Activated CD8-positive, alpha-beta T cell treated with anti-CD3 and anti-CD28 coated beads for 36 hours (primary cell): ENCODE measurements at regions not wholly inside any gene's neighbourhood (a gene's known extent, or its start where the extent isn't known, plus 50 kb on each side); places are given as distances from the start of the nearest gene placed in this dataset.

Source experiments
- ATAC-seq: fragments of 200-7000 bp; cut with Tn5 transposase; one replicate; pipeline ENCODE4 v1.10.0; 2021; ENCODE audit warnings: mild to moderate bottlenecking, moderate library complexity
- CTCF ChIA-PET: fragments of 350-600 bp; sonication (Branson Sonifier 250); formaldehyde crosslinking; loops from one replicate; lab custom pipeline; 2021; ENCODE audit warnings: antibody characterized with exemption; lab: Charles Lee
- POLR2A ChIA-PET: fragments of 350-600 bp; sonication (Branson Sonifier 250); formaldehyde crosslinking; loops from one replicate; lab custom pipeline; 2021; ENCODE audit warnings: antibody characterized with exemption; lab: Charles Lee
- DNase-seq: peaks from one replicate; pipeline ENCODE4 v3.0.0-alpha.2; 2020
- H3K27ac Mint-ChIP-seq: one replicate; pipeline ENCODE4 v1.8.0; 2021; ENCODE audit warnings: mild to moderate bottlenecking, mixed read lengths
- H3K27me3 Mint-ChIP-seq: one replicate; pipeline ENCODE4 v1.8.0; 2021; ENCODE audit warnings: mixed read lengths
- H3K36me3 Mint-ChIP-seq: one replicate; pipeline ENCODE4 v1.8.0; 2021; ENCODE audit warnings: low read depth, mixed read lengths
- H3K4me1 Mint-ChIP-seq: one replicate; pipeline ENCODE4 v1.8.0; 2021; ENCODE audit warnings: low read depth, mixed read lengths
- H3K4me3 Mint-ChIP-seq: one replicate; pipeline ENCODE4 v1.8.0; 2021; ENCODE audit warnings: mild to moderate bottlenecking, moderate library complexity, mixed read lengths
- H3K9me3 Mint-ChIP-seq: one replicate; pipeline ENCODE4 v1.8.0; 2021; ENCODE audit warnings: mixed read lengths
- CTCF ChIP-seq: fragments of 200-600 bp; IDR thresholded peaks from one replicate; pipeline ENCODE4 v1.8.0; 2022; ENCODE audit warnings: antibody characterized with exemption, mild to moderate bottlenecking
- intact Hi-C: fragments of 100-400 bp; cut with micrococcal nuclease; formaldehyde crosslinking; loops from one replicate; pipeline ENCODE4 v1.10.0; 2022

- no peak for ATAC-seq
- H3K4me1 Mint-ChIP-seq, result no peaks in the 10 kb centered on the region
- no peak for TF ChIP-seq CTCF
- no peak overlapping the region for H3K27ac Mint-ChIP-seq
- H3K36me3 Mint-ChIP-seq, result no peaks in the 10 kb centered on the region
- peaks cover 6% of the 10 kb centered on the region for H3K27me3 Mint-ChIP-seq
- no peak overlapping the region for H3K4me3 Mint-ChIP-seq
- CTCF ChIA-PET, result no interaction called here
- no peak for DNase-seq
- H3K9me3 Mint-ChIP-seq, result peaks cover under 1% of the 10 kb centered on the region
- intact Hi-C loops, result no loop called here
- POLR2A ChIA-PET, result no interaction called here
Measured at GRCh38 chr10:44196008-44196320, 188.9 kb downstream of the CXCL12 start.

- H3K27me3 Mint-ChIP-seq, result peaks cover 6% of the 10 kb centered on the region
- no peak for TF ChIP-seq CTCF
- H3K36me3 Mint-ChIP-seq, result no peaks in the 10 kb centered on the region
- peaks cover 2% of the 10 kb centered on the region for H3K9me3 Mint-ChIP-seq
- ChIA-PET CTCF (no interaction called here), POLR2A (no interaction called here)
- DNase-seq (no peak), ATAC-seq (no peak)
- H3K4me1 Mint-ChIP-seq, result no peaks in the 10 kb centered on the region
- no peak overlapping the region for H3K27ac Mint-ChIP-seq
- intact Hi-C loops, result no loop called here
- no peak overlapping the region for H3K4me3 Mint-ChIP-seq
Measured at GRCh38 chr10:44195112-44196007, 189.5 kb downstream of the CXCL12 start.

DNA sequence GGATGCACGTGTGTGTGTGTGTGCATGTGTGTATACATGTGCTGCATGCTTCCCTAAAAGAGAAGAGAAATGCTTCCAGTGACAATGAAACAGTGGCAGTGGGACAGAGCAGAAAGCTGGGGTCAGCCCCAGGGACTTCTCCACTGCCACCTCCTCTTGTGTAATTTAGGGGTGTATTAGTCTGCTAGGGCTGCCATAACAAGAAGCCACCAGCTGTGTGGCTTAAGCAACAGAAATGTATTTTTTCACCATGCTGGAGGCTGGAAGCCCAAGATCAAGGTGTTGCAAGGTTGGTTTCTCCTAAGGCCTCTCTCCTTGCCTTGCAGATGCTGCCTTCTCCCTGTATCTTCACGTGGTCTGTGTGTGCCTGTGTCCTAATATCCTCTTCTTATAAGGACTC lies 190.5 kb downstream of the CXCL12 start:
- CTCF ChIA-PET, result no interaction called here
- Mint-ChIP-seq H3K27ac (no peak overlapping the region), H3K9me3 (peaks cover 2% of the 10 kb centered on the region), H3K36me3 (no peaks in the 10 kb centered on the region), H3K27me3 (peaks cover 6% of the 10 kb centered on the region), H3K4me3 (no peak overlapping the region), H3K4me1 (no peaks in the 10 kb centered on the region)
- POLR2A ChIA-PET, result no interaction called here
- DNase-seq (no peak), ATAC-seq (no peak)
- no peak for TF ChIP-seq CTCF
- intact Hi-C loops, result no loop called here

DNA sequence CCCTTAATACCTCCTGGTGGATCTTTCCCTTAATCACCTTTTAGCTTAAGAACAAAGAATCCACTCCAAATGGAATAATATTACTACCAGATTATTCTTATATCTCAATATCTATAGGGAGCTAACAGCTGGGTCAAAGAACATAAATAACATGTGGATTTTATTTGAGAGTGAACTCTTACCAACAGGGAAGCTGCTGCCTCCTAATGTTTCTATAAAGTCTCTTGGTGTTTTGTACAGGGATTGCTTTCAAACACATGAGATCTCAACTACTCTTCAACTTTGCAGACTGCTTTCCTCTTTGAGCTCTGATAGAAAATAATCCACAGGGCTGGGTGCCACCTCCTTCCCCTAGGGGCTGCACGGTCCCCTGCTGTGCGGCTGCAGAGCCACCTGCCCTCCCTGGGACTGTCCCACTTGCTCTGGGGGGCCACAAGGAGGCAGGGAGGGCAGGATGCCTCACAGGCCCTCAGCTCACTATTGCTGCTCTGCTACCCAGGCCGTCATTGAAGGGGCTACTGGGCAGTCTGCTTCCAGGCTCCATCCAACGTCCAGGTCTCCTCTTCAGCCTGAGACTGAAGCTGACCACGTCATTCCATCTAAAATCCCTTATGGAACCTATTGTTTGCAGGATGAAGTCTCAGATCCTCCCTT lies 191.2 kb downstream of the CXCL12 start:
- H3K36me3 Mint-ChIP-seq, result no peaks in the 10 kb centered on the region
- ATAC-seq (no peak), DNase-seq (no peak)
- H3K4me3 Mint-ChIP-seq, result no peak overlapping the region
- intact Hi-C loops, result no loop called here
- H3K9me3 Mint-ChIP-seq, result peaks cover 3% of the 10 kb centered on the region
- CTCF ChIA-PET, result no interaction called here
- no peak overlapping the region for H3K27ac Mint-ChIP-seq
- POLR2A ChIA-PET, result no interaction called here
- no peak for TF ChIP-seq CTCF
- no peaks in the 10 kb centered on the region for H3K4me1 Mint-ChIP-seq
- H3K27me3 Mint-ChIP-seq, result peaks cover 3% of the 10 kb centered on the region

GRCh38 chr10:44193166-44193565 lies 191.7 kb downstream of the CXCL12 start:
- no peak overlapping the region for H3K27ac Mint-ChIP-seq
- no peak overlapping the region for H3K4me3 Mint-ChIP-seq
- POLR2A ChIA-PET, result no interaction called here
- no peaks in the 10 kb centered on the region for H3K4me1 Mint-ChIP-seq
- no peaks in the 10 kb centered on the region for H3K36me3 Mint-ChIP-seq
- H3K27me3 Mint-ChIP-seq, result peaks cover 3% of the 10 kb centered on the region
- DNase-seq (no peak), ATAC-seq (no peak)
- intact Hi-C loops, result no loop called here
- CTCF ChIA-PET, result no interaction called here
- no peak for TF ChIP-seq CTCF
- H3K9me3 Mint-ChIP-seq, result peaks cover 3% of the 10 kb centered on the region
